HEK293 (cell line): ENCODE measurements at regions not wholly inside any gene's neighbourhood (a gene's known extent, or its start where the extent isn't known, plus 50 kb on each side); places are given as distances from the start of the nearest gene placed in this dataset.

Experiments used
- CTCF ChIA-PET: fragments of 350-600 bp; formaldehyde crosslinking; extraction: SDS; loops from one replicate; lab custom pipeline; 2021; ENCODE audit warnings: antibody characterized with exemption; lab: Yijun Ruan, JAX
- POLR2A ChIA-PET: fragments of 300-600 bp; formaldehyde crosslinking; extraction: SDS; loops from one replicate; lab custom pipeline; 2020; ENCODE audit warnings: antibody characterized with exemption, inconsistent platforms; lab: Yijun Ruan, JAX
- H3K27ac ChIP-seq: fragments of 200-500 bp; sonication (Bioruptor generic); 2 replicates; pipeline ENCODE4 v1.5.1; 2014; ENCODE audit warnings: low read depth, low read length, control low read depth, inconsistent platforms; ENCODE audit errors: extremely low read depth
- H3K36me3 ChIP-seq, 2 experiments: fragments of 200-500 bp in 1 of 2; sonication (Bioruptor generic) in 1 of 2; 1 replicate in 1 of 2; 2 replicates in 1 of 2; pipeline ENCODE4 v1.5.1; 2014 to 2017; ENCODE audit warnings: inconsistent platforms in 2 of 2, low read length in 2 of 2; ENCODE audit not compliant: control insufficient read depth in 2 of 2, insufficient read depth in 1 of 2
- H3K4me1 ChIP-seq: fragments of 200-500 bp; sonication (Bioruptor generic); 2 replicates; pipeline ENCODE4 v1.5.1; 2014; ENCODE audit warnings: mild to moderate bottlenecking, low read length, inconsistent platforms; ENCODE audit not compliant: control insufficient read depth, insufficient read depth
- H3K4me3 ChIP-seq: 2 replicates; pipeline ENCODE4 v1.5.1; 2011; ENCODE audit warnings: low read depth, mild to moderate bottlenecking, control low read depth, low read length, moderate library complexity
- H3K9me3 ChIP-seq: fragments of 200-500 bp; sonication (Bioruptor generic); 2 replicates; pipeline ENCODE4 v1.5.1; 2014; ENCODE audit warnings: low read depth, low read length, inconsistent platforms; ENCODE audit not compliant: control insufficient read depth, insufficient read depth
- CTCF ChIP-seq: fragments of 450-650 bp; formaldehyde crosslinking; IDR thresholded peaks from 2 replicates; pipeline ENCODE4 v1.5.1; 2016; ENCODE audit warnings: missing biosample characterization, missing genetic modification characterization
- GLIS1 ChIP-seq: fragments of 450-650 bp; formaldehyde crosslinking; IDR thresholded peaks from 2 replicates; pipeline ENCODE4 v1.5.1; 2016; ENCODE audit warnings: missing biosample characterization, missing genetic modification characterization
- PRDM10 ChIP-seq: fragments of 450-650 bp; formaldehyde crosslinking; IDR thresholded peaks from 2 replicates; pipeline ENCODE4 v1.5.1; 2016; ENCODE audit warnings: missing biosample characterization, missing genetic modification characterization
- REST ChIP-seq: fragments of 450-650 bp; formaldehyde crosslinking; IDR thresholded peaks from 2 replicates; pipeline ENCODE4 v1.5.1; 2016; ENCODE audit warnings: missing biosample characterization, missing genetic modification characterization
- SP2 ChIP-seq: fragments of 450-650 bp; formaldehyde crosslinking; IDR thresholded peaks from 2 replicates; pipeline ENCODE4 v1.5.1; 2016; ENCODE audit warnings: missing biosample characterization, missing genetic modification characterization
- ZBTB17 ChIP-seq: fragments of 450-650 bp; formaldehyde crosslinking; IDR thresholded peaks from 2 replicates; pipeline ENCODE4 v1.5.1; 2016; ENCODE audit warnings: missing biosample characterization, missing genetic modification characterization
- ZEB2 ChIP-seq: fragments of 450-650 bp; formaldehyde crosslinking; IDR thresholded peaks from 2 replicates; pipeline ENCODE4 v1.5.1; 2016; ENCODE audit warnings: missing biosample characterization, missing genetic modification characterization
- ZNF184 ChIP-seq: fragments of 450-650 bp; IDR thresholded peaks from 2 replicates; pipeline ENCODE4 v1.5.1; 2018; ENCODE audit warnings: missing biosample characterization, mild to moderate bottlenecking, missing genetic modification characterization
- ZNF311 ChIP-seq: fragments of 450-650 bp; formaldehyde crosslinking; IDR thresholded peaks from 2 replicates; pipeline ENCODE4 v1.5.1; 2017; ENCODE audit warnings: missing biosample characterization, missing genetic modification characterization, borderline replicate concordance
- ZNF335 ChIP-seq: fragments of 450-650 bp; formaldehyde crosslinking; conservative IDR thresholded peaks from 2 replicates; pipeline ENCODE4 v1.5.1; 2016; ENCODE audit warnings: missing biosample characterization, missing genetic modification characterization
- ZNF362 ChIP-seq: fragments of 450-650 bp; formaldehyde crosslinking; IDR thresholded peaks from 2 replicates; pipeline ENCODE4 v1.5.1; 2016; ENCODE audit warnings: missing biosample characterization, missing genetic modification characterization
- ZNF624 ChIP-seq: fragments of 450-650 bp; formaldehyde crosslinking; IDR thresholded peaks from 2 replicates; pipeline ENCODE4 v1.5.1; 2017; ENCODE audit warnings: missing biosample characterization, missing genetic modification characterization
- ZNF654 ChIP-seq: fragments of 450-650 bp; formaldehyde crosslinking; IDR thresholded peaks from 2 replicates; pipeline ENCODE4 v1.5.1; 2016; ENCODE audit warnings: low read depth, missing biosample characterization, missing genetic modification characterization
- ZNF670 ChIP-seq: fragments of 450-650 bp; formaldehyde crosslinking; IDR thresholded peaks from 2 replicates; pipeline ENCODE4 v1.5.1; 2016; ENCODE audit warnings: missing biosample characterization, missing genetic modification characterization, low read depth
- ZNF677 ChIP-seq: fragments of 450-650 bp; IDR thresholded peaks from 2 replicates; pipeline ENCODE4 v1.5.0; 2018; ENCODE audit warnings: missing biosample characterization, mild to moderate bottlenecking, missing genetic modification characterization, moderate library complexity
- ZNF692 ChIP-seq: fragments of 450-650 bp; formaldehyde crosslinking; IDR thresholded peaks from 2 replicates; pipeline ENCODE4 v1.5.1; 2016; ENCODE audit warnings: missing biosample characterization, missing genetic modification characterization
- ZSCAN16 ChIP-seq: fragments of 450-650 bp; formaldehyde crosslinking; IDR thresholded peaks from 2 replicates; pipeline ENCODE4 v1.5.1; 2016; ENCODE audit warnings: missing biosample characterization, missing genetic modification characterization
- ZSCAN5A ChIP-seq: fragments of 450-650 bp; formaldehyde crosslinking; IDR thresholded peaks from 2 replicates; pipeline ENCODE4 v1.5.1; 2016; ENCODE audit warnings: missing biosample characterization, missing genetic modification characterization

GRCh38 chr13:38415233-38415632 lies 65.6 kb downstream of the UFM1 start:
- H3K4me1 ChIP-seq = no peaks in the 10 kb centered on the region
- POLR2A ChIA-PET = no interaction called here
- H3K27ac ChIP-seq = no peak overlapping the region
- H3K9me3 ChIP-seq = no peaks in the 10 kb centered on the region; the same call in 1 of the 2 replicates
- no peaks in the 10 kb centered on the region for H3K36me3 ChIP-seq
- TF ChIP-seq ZNF670 (tag by site-specific recombination) (no peak), REST (no peak), ZBTB17 (tag by site-specific recombination) (peak; percentile 48; the same call in 1 of the 2 replicates), ZSCAN5A (tag by site-specific recombination) (no peak), PRDM10 (tag by site-specific recombination) (peak; percentile 91)
- CTCF ChIA-PET = no interaction called here
- no peak overlapping the region for H3K4me3 ChIP-seq

- H3K27ac ChIP-seq = no peak overlapping the region
- H3K4me1 ChIP-seq = no peaks in the 10 kb centered on the region
- TF ChIP-seq ZNF184 (tag by site-specific recombination) = no peak
- TF ChIP-seq ZNF692 (tag by site-specific recombination) = no peak
- no peak for TF ChIP-seq ZNF624 (tag by site-specific recombination)
- no peak for TF ChIP-seq ZNF311
- no peak for TF ChIP-seq ZEB2 (tag by site-specific recombination)
- ChIA-PET CTCF (no interaction called here), POLR2A (no interaction called here)
- H3K4me3 ChIP-seq = no peak overlapping the region
- no peaks in the 10 kb centered on the region for H3K36me3 ChIP-seq
- no peaks in the 10 kb centered on the region; the same call in 1 of the 2 replicates for H3K9me3 ChIP-seq
Observed at GRCh38 chr13:38417241-38417640, 67.6 kb downstream of the UFM1 start.

- ChIA-PET CTCF (interaction anchor here (0.7 kb wide), 1 partner anchor 385 kb away, joined by 3 read pairs; no protein-coding TSS in a partner anchor), POLR2A (no interaction called here)
- no peaks in the 10 kb centered on the region for H3K4me1 ChIP-seq
- no peak overlapping the region for H3K4me3 ChIP-seq
- H3K27ac ChIP-seq = no peak overlapping the region
- H3K9me3 ChIP-seq = no peaks in the 10 kb centered on the region; the same call in 1 of the 2 replicates
- H3K36me3 ChIP-seq = no peaks in the 10 kb centered on the region
- TF ChIP-seq ZNF670 (tag by site-specific recombination) (no peak), ZNF654 (tag by site-specific recombination) (peak; percentile 12; the same call in 1 of the 2 replicates), SP2 (no peak), ZSCAN16 (tag by site-specific recombination) (no peak), CTCF (tag by site-specific recombination) (0 out of 2 replicates have a peak, but pooled peaks have one; percentile 22), ZNF677 (tag by site-specific recombination) (no peak), GLIS1 (tag by site-specific recombination) (peak; percentile 50), ZNF362 (no peak), ZNF335 (tag by site-specific recombination) (no peak)
Observed at GRCh38 chr13:38417727-38418126, 68.1 kb downstream of the UFM1 start.
